IMR-90 (cell line): ENCODE measurements at regions not wholly inside any gene's neighbourhood (a gene's known extent, or its start where the extent isn't known, plus 50 kb on each side); places are given as distances from the start of the nearest gene placed in this dataset.

Source experiments
- ATAC-seq: fragments of 200-7000 bp; cut with Tn5 transposase; 2 replicates; pipeline ENCODE4 v1.9.1; 2020; ENCODE audit warnings: low read depth, mild to moderate bottlenecking, moderate library complexity
- BruUV-seq: library from RNA; stranded (reverse); fragments of 400-500 nt; replicated peaks from 2 replicates; lab custom pipeline; 2021; lab: Mats Ljungman, UMichigan
- CTCF ChIA-PET: fragments of 300-600 bp; formaldehyde crosslinking; extraction: SDS; loops from one replicate; lab custom pipeline; 2021; ENCODE audit warnings: antibody characterized with exemption; lab: Yijun Ruan, JAX
- POLR2A ChIA-PET: fragments of 300-600 bp; sonication (Branson Sonifier 250); formaldehyde crosslinking; loops from one replicate; lab custom pipeline; 2022; ENCODE audit warnings: antibody characterized with exemption; ENCODE audit not compliant: unreplicated experiment; lab: Charles Lee
- DNase-seq: peaks from one replicate; pipeline ENCODE4 v3.0.0; 2013
- H2AFZ ChIP-seq: replicated peaks from 2 replicates; pipeline ENCODE3; 2013; ENCODE audit warnings: low read length, mild to moderate bottlenecking; ENCODE audit not compliant: poor library complexity
- H2AK5ac ChIP-seq: 2 replicates; pipeline ENCODE4 v1.6.1; 2013; ENCODE audit warnings: low read depth, low read length, inconsistent platforms
- H2AK9ac ChIP-seq: replicated peaks from 2 replicates; pipeline ENCODE3; 2013; ENCODE audit warnings: mild to moderate bottlenecking, low read depth, low read length, moderate library complexity; ENCODE audit not compliant: poor library complexity
- H2BK120ac ChIP-seq: 2 replicates; pipeline ENCODE4 v1.6.1; 2013; ENCODE audit warnings: low read depth, low read length, inconsistent platforms
- H2BK15ac ChIP-seq: 3 replicates; pipeline ENCODE4 v1.6.1; 2013; ENCODE audit warnings: low read depth, low read length, inconsistent platforms
- H2BK20ac ChIP-seq: 2 replicates; pipeline ENCODE4 v1.6.1; 2013; ENCODE audit warnings: low read depth, mild to moderate bottlenecking, inconsistent platforms, low read length, moderate library complexity
- H2BK5ac ChIP-seq: 2 replicates; pipeline ENCODE4 v1.6.1; 2013; ENCODE audit warnings: mild to moderate bottlenecking, low read depth, low read length, inconsistent platforms; ENCODE audit not compliant: poor library complexity, severe bottlenecking
- H3K14ac ChIP-seq: replicated peaks from 2 replicates; pipeline ENCODE4 v1.6.1; 2013; ENCODE audit warnings: low read depth, low read length, inconsistent platforms
- H3K18ac ChIP-seq: 2 replicates; pipeline ENCODE4 v1.6.1; 2013; ENCODE audit warnings: low read depth, low read length, control low read depth
- H3K23ac ChIP-seq: 2 replicates; pipeline ENCODE4 v1.6.1; 2013; ENCODE audit warnings: low read depth, low read length, inconsistent platforms
- H3K27ac ChIP-seq: 2 replicates; pipeline ENCODE4 v1.5.1; 2013; ENCODE audit warnings: mild to moderate bottlenecking, control low read depth, low read length; ENCODE audit not compliant: insufficient read depth
- H3K27me3 ChIP-seq: 2 replicates; pipeline ENCODE4 v1.6.1; 2013; ENCODE audit warnings: low read length; ENCODE audit not compliant: control insufficient read depth, insufficient read depth
- H3K36me3 ChIP-seq: 2 replicates; pipeline ENCODE4 v1.6.1; 2013; ENCODE audit warnings: low read length, mixed read lengths; ENCODE audit not compliant: control insufficient read depth, insufficient read depth
- H3K4ac ChIP-seq: 2 replicates; pipeline ENCODE4 v1.6.1; 2013; ENCODE audit warnings: low read depth, low read length, inconsistent platforms
- H3K4me1 ChIP-seq: 2 replicates; pipeline ENCODE4 v1.6.1; 2013; ENCODE audit warnings: low read length, mixed read lengths; ENCODE audit not compliant: control insufficient read depth, insufficient read depth
- H3K4me2 ChIP-seq: 2 replicates; pipeline ENCODE4 v1.6.1; 2013; ENCODE audit warnings: low read depth, mild to moderate bottlenecking, control low read depth, low read length, moderate library complexity
- H3K4me3 ChIP-seq: 2 replicates; pipeline ENCODE4 v1.5.1; 2013; ENCODE audit warnings: low read depth, mild to moderate bottlenecking, control low read depth, low read length, moderate library complexity; ENCODE audit not compliant: insufficient read depth
- H3K56ac ChIP-seq: 2 replicates; pipeline ENCODE4 v1.6.1; 2013; ENCODE audit warnings: low read length, inconsistent platforms; ENCODE audit not compliant: insufficient read depth; ENCODE audit errors: extremely low read depth
- H3K79me1 ChIP-seq, 2 experiments: 2 replicates each; pipeline ENCODE4 v1.6.1; 2013; ENCODE audit warnings: low read length in 2 of 2, inconsistent platforms in 1 of 2, low read depth in 1 of 2
- H3K9ac ChIP-seq: 2 replicates; pipeline ENCODE4 v1.6.1; 2013; ENCODE audit warnings: low read depth, low read length, control low read depth
- H3K9me1 ChIP-seq: 2 replicates; pipeline ENCODE4 v1.6.1; 2013; ENCODE audit warnings: low read length, inconsistent platforms; ENCODE audit not compliant: insufficient read depth
- H3K9me3 ChIP-seq: 2 replicates; pipeline ENCODE4 v1.6.1; 2013; ENCODE audit warnings: low read length; ENCODE audit not compliant: control insufficient read depth, insufficient read depth
- H4K20me1 ChIP-seq: 2 replicates; pipeline ENCODE4 v1.6.1; 2013; ENCODE audit warnings: low read length, inconsistent platforms; ENCODE audit not compliant: insufficient read depth
- H4K5ac ChIP-seq: 2 replicates; pipeline ENCODE4 v1.6.1; 2013; ENCODE audit warnings: mild to moderate bottlenecking, low read depth, low read length, control low read depth
- H4K8ac ChIP-seq, 2 experiments: 2 replicates each; pipeline ENCODE4 v1.6.1; 2013; ENCODE audit warnings: low read depth in 2 of 2, low read length in 2 of 2, control low read depth in 1 of 2, inconsistent platforms in 1 of 2
- H4K91ac ChIP-seq: 2 replicates; pipeline ENCODE4 v1.6.1; 2013; ENCODE audit warnings: low read depth, low read length, inconsistent platforms; ENCODE audit not compliant: insufficient read depth
- BHLHE40 ChIP-seq: fragments of 150-350 bp; IDR thresholded peaks from 2 replicates; pipeline ENCODE4 v1.6.1; 2016; ENCODE audit warnings: mild to moderate bottlenecking, low read depth, low read length
- CEBPB ChIP-seq: IDR thresholded peaks from 2 replicates; pipeline ENCODE4 v1.6.1; 2012; ENCODE audit warnings: low read depth, low read length, improper control_type of control experiment
- CHD1 ChIP-seq: IDR thresholded peaks from 2 replicates; pipeline ENCODE4 v1.6.1; 2012; ENCODE audit warnings: low read depth, low read length, improper control_type of control experiment
- CTCF ChIP-seq: conservative IDR thresholded peaks from 2 replicates; pipeline ENCODE4 v1.5.1; 2012; ENCODE audit warnings: mild to moderate bottlenecking, low read depth, low read length, improper control_type of control experiment
- ELK1 ChIP-seq: fragments of 150-350 bp; IDR thresholded peaks from 2 replicates; pipeline ENCODE4 v1.6.1; 2016; ENCODE audit warnings: low read depth, mild to moderate bottlenecking, low read length, moderate library complexity, borderline replicate concordance
- MAFK ChIP-seq: IDR thresholded peaks from 2 replicates; pipeline ENCODE4 v1.6.1; 2012; ENCODE audit warnings: low read depth, low read length, improper control_type of control experiment
- MAZ ChIP-seq: IDR thresholded peaks from 2 replicates; pipeline ENCODE4 v1.6.1; 2012; ENCODE audit warnings: low read depth, mild to moderate bottlenecking, low read length, improper control_type of control experiment, moderate library complexity, borderline replicate concordance
- MXI1 ChIP-seq: IDR thresholded peaks from 2 replicates; pipeline ENCODE4 v1.6.1; 2012; ENCODE audit warnings: low read depth, mild to moderate bottlenecking, low read length, moderate library complexity, borderline replicate concordance
- NFE2L2 ChIP-seq: fragments of 150-350 bp; IDR thresholded peaks from 2 replicates; pipeline ENCODE4 v1.6.1; 2016; ENCODE audit warnings: low read depth, mild to moderate bottlenecking, low read length
- POLR2A ChIP-seq: IDR thresholded peaks from 2 replicates; pipeline ENCODE4 v1.6.1; 2012; ENCODE audit warnings: mild to moderate bottlenecking, low read depth, low read length
- RAD21 ChIP-seq: IDR thresholded peaks from 2 replicates; pipeline ENCODE4 v1.6.1; 2012; ENCODE audit warnings: low read length, improper control_type of control experiment
- RCOR1 ChIP-seq: IDR thresholded peaks from 2 replicates; pipeline ENCODE4 v1.6.1; 2012; ENCODE audit warnings: mild to moderate bottlenecking, low read length, improper control_type of control experiment; ENCODE audit not compliant: insufficient replicate concordance
- RFX5 ChIP-seq: IDR thresholded peaks from 2 replicates; pipeline ENCODE4 v1.8.0; 2012; ENCODE audit warnings: low read depth, mild to moderate bottlenecking, low read length, moderate library complexity
- SMC3 ChIP-seq: fragments of 150-350 bp; IDR thresholded peaks from 2 replicates; pipeline ENCODE4 v1.6.1; 2016; ENCODE audit warnings: low read depth, mild to moderate bottlenecking, antibody characterized with exemption, low read length, moderate library complexity
- WGBS, 2 experiments: methylation state at CpG; one replicate each; pipeline versions ENCODE4 v1.1.5 to v1.1.7; 2013; ENCODE audit warnings: missing lambda C conversion rate in 2 of 2; ENCODE audit not compliant: insufficient read length in 1 of 2; ENCODE audit errors: extremely low coverage in 2 of 2; 5-methylcytosine and 5-hydroxymethylcytosine counted together
- dilution Hi-C: fragments of 300-500 bp; cut with HindIII; formaldehyde crosslinking; loops from one replicate; pipeline ENCODE4 v1.14.3; 2018; ENCODE audit warnings: low sequenced_read_pairs; ENCODE audit not compliant: unreplicated experiment
- in situ Hi-C: fragments of 300-500 bp; cut with MboI; formaldehyde crosslinking; loops from 3 replicates; pipeline ENCODE4 v1.14.3; 2019; ENCODE audit warnings: low sequenced_read_pairs, inconsistent platforms, mixed read lengths
- intact Hi-C: fragments of 100-400 bp; cut with micrococcal nuclease; formaldehyde crosslinking; loops from 2 replicates; pipeline ENCODE4 v1.10.0; 2022

DNA sequence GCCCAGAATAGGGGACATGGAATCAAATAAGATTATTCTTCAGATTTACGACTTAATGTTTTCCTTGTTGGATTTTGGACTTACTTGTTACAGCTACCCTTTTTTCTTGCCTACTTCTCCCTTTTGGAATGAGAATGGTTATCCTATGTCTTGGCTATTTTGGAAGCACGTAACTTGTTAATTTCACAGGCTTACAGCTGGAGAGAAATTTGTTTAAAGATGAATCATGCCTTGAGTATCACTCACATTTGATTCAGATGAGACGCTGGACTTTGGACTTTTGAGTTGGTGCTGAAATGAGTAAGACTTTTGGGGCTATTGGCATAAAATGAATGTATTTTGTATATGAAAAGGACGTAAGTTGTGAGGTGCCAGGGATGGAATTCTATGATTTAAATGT, 83.3 kb downstream of the SMPDL3A start:
- Histone ChIP-seq H2BK15ac (no peak overlapping the region), H2BK120ac (no peak overlapping the region), H2BK5ac (no peak overlapping the region), H3K27ac (no peak overlapping the region), H2AFZ (no peak overlapping the region), H4K20me1 (no peaks in the 10 kb centered on the region), H3K4ac (no peak overlapping the region), H3K9me1 (no peaks in the 10 kb centered on the region), H3K4me1 (no peaks in the 10 kb centered on the region), H3K56ac (no peak overlapping the region), H3K36me3 (no peaks in the 10 kb centered on the region), H3K23ac (no peak overlapping the region), H3K27me3 (no peaks in the 10 kb centered on the region), H4K8ac (no peak overlapping the region), H3K79me1 (no peaks in the 10 kb centered on the region), H3K4me2 (no peak overlapping the region), H3K9ac (no peak overlapping the region), H3K4me3 (no peak overlapping the region), H4K5ac (no peak overlapping the region), H3K18ac (no peak overlapping the region), H2BK20ac (no peak overlapping the region), H3K9me3 (no peaks in the 10 kb centered on the region), H4K91ac (no peak overlapping the region), H2AK5ac (no peak overlapping the region), H2AK9ac (no peak overlapping the region), H3K14ac (no peak overlapping the region)
- no peak for ATAC-seq
- no peak for DNase-seq
- no TSS peak for BruUV-seq
- WGBS, 2 experiments = no CpG with 5 or more reads among the region's 4 CpGs
- dilution Hi-C loops (no loop called here), intact Hi-C loops (no loop called here), in situ Hi-C loops (loop anchor here (25.0 kb wide), 1 partner anchor 440 kb away; no protein-coding TSS in a partner anchor)
- POLR2A ChIA-PET = interaction anchor here (0.5 kb wide), 1 partner anchor 16 kb away, joined by 3 read pairs; no protein-coding TSS in a partner anchor
- CTCF ChIA-PET = no interaction called here
- TF ChIP-seq CEBPB = no peak
- no peak for TF ChIP-seq RCOR1
- TF ChIP-seq CTCF = no peak
- no peak for TF ChIP-seq POLR2A
- TF ChIP-seq MXI1 = no peak
- no peak for TF ChIP-seq RAD21
- TF ChIP-seq NFE2L2 = no peak
- TF ChIP-seq MAZ = no peak
- TF ChIP-seq BHLHE40 = no peak
- no peak for TF ChIP-seq CHD1
- TF ChIP-seq RFX5 = no peak
- no peak for TF ChIP-seq SMC3
- no peak for TF ChIP-seq ELK1
- TF ChIP-seq MAFK = no peak
